ENCODE measurements at regions not wholly inside any gene's neighbourhood (a gene's known extent, or its start where the extent isn't known, plus 50 kb on each side); places are given as distances from the start of the nearest gene placed in this dataset.

DNA sequence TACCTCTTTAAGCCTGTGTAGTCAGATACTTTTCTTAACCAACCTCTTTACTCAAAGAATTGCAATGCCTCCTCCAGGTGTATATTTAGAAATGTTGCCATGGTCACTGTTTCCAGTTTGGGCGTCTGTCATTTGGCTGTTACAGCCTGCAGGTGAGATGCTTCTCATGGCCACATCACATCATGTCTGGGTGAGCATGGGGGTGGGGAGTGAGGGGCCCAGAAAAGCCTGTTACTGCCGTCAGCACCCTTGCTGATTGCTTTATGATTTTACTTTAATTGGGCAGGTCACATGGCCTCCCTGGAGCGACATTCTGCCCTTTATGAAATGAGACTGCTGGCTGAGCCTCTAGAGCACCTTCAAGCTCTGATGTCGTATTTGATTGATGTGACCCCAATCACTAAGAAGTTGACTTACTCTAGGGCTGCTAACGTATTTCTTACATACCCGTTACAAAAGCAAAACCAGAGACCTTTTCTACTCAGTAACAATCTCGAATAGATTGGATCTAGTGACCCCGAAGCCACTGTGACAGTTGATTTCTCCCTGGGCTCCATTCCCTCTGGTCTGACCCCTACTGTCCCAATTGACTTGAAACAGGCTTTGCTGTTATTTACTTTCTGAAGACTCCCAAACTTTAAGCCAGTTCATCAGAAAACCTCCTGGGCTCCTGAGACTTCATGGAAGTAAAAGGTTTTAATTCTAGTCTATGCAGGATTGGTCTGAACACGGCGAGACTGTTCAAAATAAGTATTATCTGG lies 60.7 kb downstream of the OTUD1 start:
- no peak for TF ChIP-seq POLR2A (IDR thresholded peaks at IDR 0.05)
- TF ChIP-seq, protein P1, sequence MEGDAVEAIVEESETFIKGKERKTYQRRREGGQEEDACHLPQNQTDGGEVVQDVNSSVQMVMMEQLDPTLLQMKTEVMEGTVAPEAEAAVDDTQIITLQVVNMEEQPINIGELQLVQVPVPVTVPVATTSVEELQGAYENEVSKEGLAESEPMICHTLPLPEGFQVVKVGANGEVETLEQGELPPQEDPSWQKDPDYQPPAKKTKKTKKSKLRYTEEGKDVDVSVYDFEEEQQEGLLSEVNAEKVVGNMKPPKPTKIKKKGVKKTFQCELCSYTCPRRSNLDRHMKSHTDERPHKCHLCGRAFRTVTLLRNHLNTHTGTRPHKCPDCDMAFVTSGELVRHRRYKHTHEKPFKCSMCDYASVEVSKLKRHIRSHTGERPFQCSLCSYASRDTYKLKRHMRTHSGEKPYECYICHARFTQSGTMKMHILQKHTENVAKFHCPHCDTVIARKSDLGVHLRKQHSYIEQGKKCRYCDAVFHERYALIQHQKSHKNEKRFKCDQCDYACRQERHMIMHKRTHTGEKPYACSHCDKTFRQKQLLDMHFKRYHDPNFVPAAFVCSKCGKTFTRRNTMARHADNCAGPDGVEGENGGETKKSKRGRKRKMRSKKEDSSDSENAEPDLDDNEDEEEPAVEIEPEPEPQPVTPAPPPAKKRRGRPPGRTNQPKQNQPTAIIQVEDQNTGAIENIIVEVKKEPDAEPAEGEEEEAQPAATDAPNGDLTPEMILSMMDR (IDR thresholded peaks at IDR 0.05), result no peak

Data from tibial nerve (tissue), 3 donors.